Esophagus squamous epithelium (tissue), 5 donors: ENCODE measurements at regions not wholly inside any gene's neighbourhood (a gene's known extent, or its start where the extent isn't known, plus 50 kb on each side); places are given as distances from the start of the nearest gene placed in this dataset.

ENCODE experiments used
- DNase-seq: peaks from one replicate; lab custom pipeline; 2025; lab: John Stamatoyannopoulos, UW
- H3K27ac ChIP-seq, 4 donors: fragments of 200-600 bp; sonication (generic); one replicate each; pipeline ENCODE4 v1.5.1; 2016 to 2019; ENCODE audit warnings: mild to moderate bottlenecking in 1 of 4
- H3K27me3 ChIP-seq, 4 donors: fragments of 200-600 bp; sonication (generic); 1 replicate in 3 of 4; 2 replicates in 1 of 4; pipeline versions ENCODE4 v1.5.1 to v1.6.0; 2017 to 2021; ENCODE audit warnings: antibody characterized with exemption in 1 of 4
- H3K36me3 ChIP-seq, 3 donors: fragments of 200-600 bp; sonication (generic); one replicate each; pipeline ENCODE4 v1.5.1; 2016 to 2019
- H3K4me1 ChIP-seq, 3 donors: fragments of 200-600 bp; sonication (generic); one replicate each; pipeline ENCODE4 v1.5.1; 2017 to 2019
- H3K4me3 ChIP-seq, 4 donors: fragments of 200-600 bp; sonication (generic); 1 replicate in 3 of 4; 2 replicates in 1 of 4; pipeline ENCODE4 v1.5.1; 2016 to 2019; ENCODE audit warnings: mild to moderate bottlenecking in 2 of 4, moderate library complexity in 1 of 4
- H3K9me3 ChIP-seq, 3 donors: fragments of 200-600 bp; sonication (generic); one replicate each; pipeline ENCODE4 v1.5.1; 2016 to 2019
- POLR2A ChIP-seq, 4 donors: fragments of 450-650 bp; IDR thresholded peaks; one replicate each; pipeline ENCODE4 v1.6.1; 2017; ENCODE audit warnings: antibody characterized with exemption in 4 of 4, mild to moderate bottlenecking in 4 of 4, moderate library complexity in 3 of 4
- WGBS, 2 donors: methylation state at CpG; one replicate each; pipeline ENCODE4 v1.1.5; 2018; 5-methylcytosine and 5-hydroxymethylcytosine counted together
- intact Hi-C: fragments of 100-400 bp; cut with DNase I; formaldehyde crosslinking; loops from one replicate; pipeline ENCODE4 v1.15.0; 2022
- TF ChIP-seq, protein P1 (sequence below), 6 experiments: fragments of 450-650 bp in 4 of 6; fragments of 200-600 bp in 2 of 6; sonication (generic) in 2 of 6; IDR thresholded peaks; one replicate each; pipeline ENCODE4 v1.5.1; 2016 to 2019; ENCODE audit warnings: antibody characterized with exemption in 6 of 6, mild to moderate bottlenecking in 4 of 6, moderate library complexity in 4 of 6
- donor health status: DM: yes; HTN: yes; CAD: no.

DNA sequence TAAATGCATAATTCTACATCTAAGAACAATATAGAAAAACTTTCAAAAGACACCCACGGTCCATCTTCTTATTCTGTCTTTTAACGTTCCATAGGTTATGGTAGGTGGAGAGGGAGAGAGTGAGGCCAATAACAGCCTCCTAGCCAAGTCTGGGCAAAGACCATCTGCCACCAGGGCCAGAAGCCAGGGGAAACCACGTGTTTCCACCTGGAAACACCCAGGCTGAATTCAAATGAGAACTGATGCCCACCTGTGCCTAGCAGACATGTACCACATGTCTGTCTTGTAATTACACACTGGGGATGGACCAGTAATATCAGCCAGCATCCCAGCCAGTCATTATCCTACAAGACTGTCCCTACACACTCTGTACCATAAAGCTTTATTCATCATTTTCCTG lies 1573.1 kb downstream of the EFNB2 start:
- no peak for DNase-seq
- Histone ChIP-seq H3K4me1 (no peaks in the 10 kb centered on the region), H3K27me3 (no peaks in the 10 kb centered on the region), H3K27ac (no peak overlapping the region), H3K36me3 (no peaks in the 10 kb centered on the region), H3K9me3 (no peaks in the 10 kb centered on the region), H3K4me3 (no peak overlapping the region)
- 63 to 75% methylated on average over 3 of the region's 3 CpGs for WGBS, 2 donors
- no peak for TF ChIP-seq POLR2A (IDR thresholded peaks at IDR 0.05)
- TF ChIP-seq, protein P1, sequence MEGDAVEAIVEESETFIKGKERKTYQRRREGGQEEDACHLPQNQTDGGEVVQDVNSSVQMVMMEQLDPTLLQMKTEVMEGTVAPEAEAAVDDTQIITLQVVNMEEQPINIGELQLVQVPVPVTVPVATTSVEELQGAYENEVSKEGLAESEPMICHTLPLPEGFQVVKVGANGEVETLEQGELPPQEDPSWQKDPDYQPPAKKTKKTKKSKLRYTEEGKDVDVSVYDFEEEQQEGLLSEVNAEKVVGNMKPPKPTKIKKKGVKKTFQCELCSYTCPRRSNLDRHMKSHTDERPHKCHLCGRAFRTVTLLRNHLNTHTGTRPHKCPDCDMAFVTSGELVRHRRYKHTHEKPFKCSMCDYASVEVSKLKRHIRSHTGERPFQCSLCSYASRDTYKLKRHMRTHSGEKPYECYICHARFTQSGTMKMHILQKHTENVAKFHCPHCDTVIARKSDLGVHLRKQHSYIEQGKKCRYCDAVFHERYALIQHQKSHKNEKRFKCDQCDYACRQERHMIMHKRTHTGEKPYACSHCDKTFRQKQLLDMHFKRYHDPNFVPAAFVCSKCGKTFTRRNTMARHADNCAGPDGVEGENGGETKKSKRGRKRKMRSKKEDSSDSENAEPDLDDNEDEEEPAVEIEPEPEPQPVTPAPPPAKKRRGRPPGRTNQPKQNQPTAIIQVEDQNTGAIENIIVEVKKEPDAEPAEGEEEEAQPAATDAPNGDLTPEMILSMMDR (IDR thresholded peaks at IDR 0.05), result no peak
- intact Hi-C loops, result no loop called here

DNA sequence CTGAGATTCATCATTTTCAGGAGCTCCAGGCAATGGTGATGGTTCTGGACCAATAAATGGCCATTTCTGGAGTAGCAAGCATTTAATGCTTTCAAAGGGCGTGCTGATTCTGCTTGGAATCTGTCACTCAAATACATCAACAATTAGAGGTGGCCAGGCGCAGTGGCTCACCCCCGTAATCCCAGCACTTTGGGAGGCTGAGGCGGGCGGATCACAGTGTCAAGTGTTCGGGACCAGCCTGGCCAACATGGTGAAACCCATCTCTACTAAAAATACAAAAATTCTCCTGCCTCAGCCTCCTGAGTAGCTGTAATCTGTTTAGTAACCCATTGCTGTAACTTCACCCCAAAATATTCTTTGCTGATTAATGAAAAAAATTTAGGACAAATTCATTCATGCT lies 1574.2 kb downstream of the EFNB2 start:
- no peak for TF ChIP-seq POLR2A (IDR thresholded peaks at IDR 0.05)
- TF ChIP-seq, protein P1 (IDR thresholded peaks at IDR 0.05), result no peak
- no peaks in the 10 kb centered on the region for H3K27me3 ChIP-seq
- WGBS, 2 donors, result 72 to 82% methylated on average over 6 of the region's 6 CpGs
- H3K9me3 ChIP-seq, result no peaks in the 10 kb centered on the region
- no peaks in the 10 kb centered on the region for H3K36me3 ChIP-seq
- H3K4me1 ChIP-seq, result no peaks in the 10 kb centered on the region
- no peak for DNase-seq
- no peak overlapping the region for H3K27ac ChIP-seq
- no peak overlapping the region for H3K4me3 ChIP-seq
- intact Hi-C loops, result no loop called here

DNA sequence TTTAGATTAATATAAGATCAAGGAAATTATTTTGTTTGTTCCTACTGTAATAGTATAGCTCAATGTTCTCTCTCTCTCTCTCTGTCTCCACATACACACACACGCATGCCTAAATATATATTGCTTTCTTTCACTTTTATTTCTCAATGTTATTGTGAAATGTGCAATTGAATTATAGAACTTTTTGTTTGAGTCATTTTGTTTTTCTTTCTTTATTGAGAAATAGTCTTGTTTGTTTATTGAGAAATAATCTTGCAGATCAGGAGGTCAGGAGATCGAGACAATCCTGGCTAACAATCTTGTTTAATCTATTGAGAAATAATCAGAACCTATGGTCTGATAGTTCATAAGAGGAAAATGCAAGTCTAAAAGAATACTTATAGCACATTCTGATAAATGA lies 1581.3 kb downstream of the EFNB2 start:
- H3K36me3 ChIP-seq, result no peaks in the 10 kb centered on the region
- no peaks in the 10 kb centered on the region for H3K27me3 ChIP-seq
- TF ChIP-seq, protein P1 (IDR thresholded peaks at IDR 0.05), result no peak
- TF ChIP-seq POLR2A (IDR thresholded peaks at IDR 0.05), result no peak
- WGBS, 2 donors, result 28 to 47% methylated on average over 2 of the region's 2 CpGs
- no peak overlapping the region for H3K4me3 ChIP-seq
- H3K4me1 ChIP-seq, result no peaks in the 10 kb centered on the region
- intact Hi-C loops, result no loop called here
- DNase-seq, result no peak
- H3K27ac ChIP-seq, result no peak overlapping the region
- H3K9me3 ChIP-seq, result no peaks in the 10 kb centered on the region

DNA sequence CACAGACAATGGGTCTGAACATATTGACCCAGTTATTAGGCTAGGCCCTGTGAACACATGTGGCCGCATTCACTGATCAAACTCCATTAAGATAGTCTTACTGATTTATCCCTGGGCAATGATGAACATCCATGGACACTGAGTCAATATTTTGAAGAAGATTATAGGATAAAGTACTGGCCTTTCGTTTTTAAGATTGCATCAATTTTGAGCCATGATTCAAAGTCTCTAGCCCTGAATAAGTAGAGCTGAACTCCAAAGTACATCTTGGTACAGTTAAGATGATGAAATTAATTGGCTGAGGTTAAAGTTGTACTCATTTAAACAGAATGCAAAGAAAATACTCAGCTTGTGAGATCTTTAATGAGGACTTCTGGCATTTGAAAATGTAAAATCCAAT lies 1581.9 kb downstream of the EFNB2 start:
- TF ChIP-seq, protein P1 (IDR thresholded peaks at IDR 0.05), result no peak
- no peak for TF ChIP-seq POLR2A (IDR thresholded peaks at IDR 0.05)
- intact Hi-C loops, result no loop called here
- Histone ChIP-seq H3K9me3 (no peaks in the 10 kb centered on the region), H3K27me3 (no peaks in the 10 kb centered on the region), H3K27ac (no peak overlapping the region), H3K36me3 (no peaks in the 10 kb centered on the region), H3K4me1 (no peaks in the 10 kb centered on the region), H3K4me3 (no peak overlapping the region)
- DNase-seq, result no peak
- WGBS, 2 donors, result 69 to 74% methylated on average over 2 of the region's 2 CpGs

DNA sequence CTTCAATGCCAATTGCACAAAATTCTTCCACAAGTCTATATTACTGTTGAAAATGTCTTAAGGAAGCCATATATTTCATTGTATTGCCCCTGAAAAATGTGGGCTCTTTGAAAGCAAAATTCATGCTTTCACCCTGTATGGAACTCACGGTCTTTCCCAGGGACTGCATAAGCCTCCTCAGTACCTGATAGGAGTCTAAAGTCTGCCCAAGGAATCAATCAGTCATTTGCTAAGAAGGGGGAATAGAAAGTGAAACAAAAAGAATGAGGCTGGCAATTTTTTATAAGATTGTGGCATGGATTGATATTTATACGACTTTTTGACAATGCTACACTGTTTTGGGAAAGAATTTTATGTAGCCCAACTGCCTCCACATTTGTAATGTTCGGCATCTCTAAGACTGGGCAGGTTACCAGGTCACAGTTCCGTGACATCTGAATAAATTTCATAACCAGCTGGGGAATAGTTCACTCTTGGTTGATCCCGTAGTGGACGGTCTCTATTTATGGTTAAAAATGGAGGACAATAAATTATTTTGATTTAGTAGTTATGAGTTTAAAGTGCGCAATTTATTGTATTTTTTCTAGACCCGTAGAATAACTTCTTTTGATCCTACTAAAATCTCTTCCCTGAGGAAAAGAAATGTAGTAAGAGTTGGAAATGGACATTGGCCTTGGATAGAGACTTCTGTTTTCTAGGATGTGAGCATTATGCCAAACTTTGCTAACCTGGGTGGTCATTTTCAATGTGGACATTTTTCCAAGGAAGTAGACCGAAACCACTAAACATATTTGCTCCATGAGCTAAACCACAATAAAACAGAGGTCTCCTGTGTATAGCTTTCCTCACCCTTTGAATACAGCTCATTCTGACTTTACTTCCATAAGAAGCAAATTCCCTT lies 1585.4 kb downstream of the EFNB2 start:
- WGBS, 2 donors, result 78 to 79% methylated on average over 9 of the region's 9 CpGs
- no peaks in the 10 kb centered on the region for H3K36me3 ChIP-seq

More for the DNA sequence above, 1585.4 kb downstream of the EFNB2 start:
- DNase-seq, result no peak
- Histone ChIP-seq H3K4me3 (no peak overlapping the region), H3K9me3 (no peaks in the 10 kb centered on the region), H3K4me1 (no peaks in the 10 kb centered on the region), H3K27ac (no peak overlapping the region), H3K27me3 (no peaks in the 10 kb centered on the region)
- intact Hi-C loops, result no loop called here
- TF ChIP-seq, protein P1 (IDR thresholded peaks at IDR 0.05), result no peak
- no peak for TF ChIP-seq POLR2A (IDR thresholded peaks at IDR 0.05)
